Upper lobe of left lung (tissue), 4 donors: ENCODE measurements at regions not wholly inside any gene's neighbourhood (a gene's known extent, or its start where the extent isn't known, plus 50 kb on each side); places are given as distances from the start of the nearest gene placed in this dataset.

Source experiments
- POLR2A ChIP-seq, 4 donors: fragments of 450-650 bp; IDR thresholded peaks; one replicate each; pipeline ENCODE4 v1.5.1; 2016 to 2017; ENCODE audit warnings: antibody characterized with exemption in 4 of 4, mild to moderate bottlenecking in 2 of 4
- TF ChIP-seq, protein P1 (sequence below), 6 experiments: fragments of 450-650 bp in 4 of 6; fragments of 200-600 bp in 2 of 6; sonication (generic) in 2 of 6; IDR thresholded peaks; one replicate each; pipeline ENCODE4 v1.5.1; 2016 to 2019; ENCODE audit warnings: antibody characterized with exemption in 6 of 6

DNA sequence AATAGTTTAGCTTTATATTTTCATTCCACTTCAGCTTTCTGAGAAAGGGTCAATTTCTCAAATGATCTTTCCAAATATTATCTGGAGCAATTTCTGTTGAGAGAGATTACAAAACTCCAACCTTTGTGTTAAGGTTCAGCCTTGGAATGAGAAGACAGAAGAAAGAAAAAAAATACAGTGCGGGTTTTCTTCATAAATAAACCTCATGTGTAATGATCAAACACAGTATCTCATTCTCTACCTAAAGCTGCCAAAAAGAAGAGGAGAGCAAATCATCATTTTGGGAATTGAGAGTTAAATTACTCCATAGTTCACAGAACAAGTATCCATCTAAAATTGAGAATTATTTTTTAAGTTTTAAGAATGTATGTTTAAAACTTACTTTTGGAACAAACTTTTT lies 420.5 kb downstream of the KLF5 start:
- TF ChIP-seq, protein P1, sequence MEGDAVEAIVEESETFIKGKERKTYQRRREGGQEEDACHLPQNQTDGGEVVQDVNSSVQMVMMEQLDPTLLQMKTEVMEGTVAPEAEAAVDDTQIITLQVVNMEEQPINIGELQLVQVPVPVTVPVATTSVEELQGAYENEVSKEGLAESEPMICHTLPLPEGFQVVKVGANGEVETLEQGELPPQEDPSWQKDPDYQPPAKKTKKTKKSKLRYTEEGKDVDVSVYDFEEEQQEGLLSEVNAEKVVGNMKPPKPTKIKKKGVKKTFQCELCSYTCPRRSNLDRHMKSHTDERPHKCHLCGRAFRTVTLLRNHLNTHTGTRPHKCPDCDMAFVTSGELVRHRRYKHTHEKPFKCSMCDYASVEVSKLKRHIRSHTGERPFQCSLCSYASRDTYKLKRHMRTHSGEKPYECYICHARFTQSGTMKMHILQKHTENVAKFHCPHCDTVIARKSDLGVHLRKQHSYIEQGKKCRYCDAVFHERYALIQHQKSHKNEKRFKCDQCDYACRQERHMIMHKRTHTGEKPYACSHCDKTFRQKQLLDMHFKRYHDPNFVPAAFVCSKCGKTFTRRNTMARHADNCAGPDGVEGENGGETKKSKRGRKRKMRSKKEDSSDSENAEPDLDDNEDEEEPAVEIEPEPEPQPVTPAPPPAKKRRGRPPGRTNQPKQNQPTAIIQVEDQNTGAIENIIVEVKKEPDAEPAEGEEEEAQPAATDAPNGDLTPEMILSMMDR (IDR thresholded peaks at IDR 0.05), result no peak
- TF ChIP-seq POLR2A (IDR thresholded peaks at IDR 0.05), result no peak
